Fibroblast of peridontal ligament (primary cell): ENCODE measurements at regions not wholly inside any gene's neighbourhood (a gene's known extent, or its start where the extent isn't known, plus 50 kb on each side); places are given as distances from the start of the nearest gene placed in this dataset.
"Not testable (repeated sequence)": the region's sequence is repeated elsewhere in the genome, so short reads cannot be mapped to it uniquely, and the experiment has no call there.

ENCODE experiments used
- DNase-seq: peaks from one replicate; pipeline ENCODE4 v3.0.0-alpha.2; 2010; ENCODE audit errors: extremely low read depth

DNA sequence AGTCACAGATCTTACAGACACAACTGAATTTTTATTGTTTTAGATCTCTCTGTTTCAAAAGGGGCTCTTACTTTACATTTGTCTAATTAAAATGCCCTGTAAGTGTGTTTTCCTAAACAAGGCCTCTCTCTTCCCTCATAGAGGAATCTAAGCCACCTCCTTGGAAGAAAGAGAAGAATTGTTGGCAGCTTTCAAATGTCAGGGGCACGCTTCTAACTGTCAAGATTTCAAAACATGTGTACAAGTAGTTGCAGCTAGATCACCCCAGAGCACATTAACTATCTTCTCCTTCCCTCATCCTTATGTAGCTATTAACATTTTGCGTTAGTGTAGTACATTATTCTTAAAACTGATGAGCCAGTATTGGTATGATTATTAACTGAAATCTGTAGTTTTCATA, 266.5 kb upstream of the BOD1L1 start:
- no peak for DNase-seq

GRCh38 chr4:13900780-13901179, 273.3 kb upstream of the BOD1L1 start:
- no peak for DNase-seq

- DNase-seq, result no peak
Observed at GRCh38 chr4:13902146-13902545, 274.6 kb upstream of the BOD1L1 start.

DNA sequence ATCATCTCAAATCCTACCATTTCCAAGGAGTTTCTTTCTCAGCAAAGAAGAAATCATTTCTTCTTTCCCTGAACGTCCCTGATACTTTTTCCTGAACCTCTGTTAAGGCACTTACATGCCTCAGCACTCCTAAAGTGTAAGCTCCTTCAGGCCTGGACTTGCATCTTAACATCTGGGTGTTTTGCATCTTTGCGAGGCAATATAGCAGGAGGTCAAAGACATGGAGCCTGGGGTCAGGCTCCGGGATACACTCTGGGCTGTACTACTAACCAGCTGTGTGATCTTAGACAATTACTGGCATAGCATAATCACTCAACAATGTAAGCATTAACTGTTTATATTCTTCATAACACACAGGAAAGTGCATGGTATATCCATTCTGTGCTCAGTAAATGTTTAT, 275.5 kb upstream of the BOD1L1 start:
- DNase-seq, result no peak

DNA sequence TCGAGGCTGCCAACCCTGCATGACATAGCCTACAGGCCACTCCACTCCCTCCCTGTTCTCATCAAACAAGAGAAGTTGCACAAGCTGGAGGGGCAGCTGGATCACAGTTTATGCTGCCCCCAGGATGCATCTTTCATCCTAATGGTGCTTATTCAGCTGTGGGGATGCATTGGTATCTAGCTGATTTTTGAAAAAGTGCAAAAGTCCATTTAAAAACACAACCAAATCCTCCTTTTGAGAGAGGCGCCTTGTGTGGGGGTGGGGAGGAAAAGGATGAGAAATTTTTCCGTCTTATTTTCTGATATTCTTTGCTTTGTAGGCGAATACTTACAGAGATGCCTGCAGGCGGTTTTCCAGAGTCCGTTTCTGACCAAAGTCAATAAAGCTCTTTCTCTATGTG, 276.4 kb upstream of the BOD1L1 start:
- no peak for DNase-seq

GRCh38 chr4:13905543-13905942, 278.0 kb upstream of the BOD1L1 start:
- peak; percentile 63 for DNase-seq

DNA sequence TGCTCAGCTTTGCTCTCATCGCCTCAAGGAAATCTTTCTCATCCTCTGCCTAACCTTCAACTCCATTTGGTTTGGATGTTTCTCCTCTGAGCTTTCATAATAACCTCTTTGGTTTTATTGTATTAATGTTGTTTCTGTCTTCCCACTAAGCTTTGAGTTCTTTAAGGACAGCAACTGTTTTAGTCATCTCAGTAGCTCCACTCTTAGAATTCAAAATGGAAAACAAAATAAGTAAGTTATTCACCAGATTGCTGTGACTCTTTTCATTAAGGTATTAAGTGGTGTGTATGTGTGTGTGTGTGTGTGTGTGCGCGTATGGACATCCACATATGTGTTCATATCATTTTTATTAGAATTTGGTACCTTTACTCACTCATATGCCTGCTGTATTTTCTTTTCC, 279.2 kb upstream of the BOD1L1 start:
- DNase-seq, result no peak

- DNase-seq, result peak; percentile 95
Observed at GRCh38 chr4:13907255-13907751, 279.8 kb upstream of the BOD1L1 start.

- DNase-seq, result no peak
Observed at GRCh38 chr4:13908455-13908854, 280.9 kb upstream of the BOD1L1 start.

DNA sequence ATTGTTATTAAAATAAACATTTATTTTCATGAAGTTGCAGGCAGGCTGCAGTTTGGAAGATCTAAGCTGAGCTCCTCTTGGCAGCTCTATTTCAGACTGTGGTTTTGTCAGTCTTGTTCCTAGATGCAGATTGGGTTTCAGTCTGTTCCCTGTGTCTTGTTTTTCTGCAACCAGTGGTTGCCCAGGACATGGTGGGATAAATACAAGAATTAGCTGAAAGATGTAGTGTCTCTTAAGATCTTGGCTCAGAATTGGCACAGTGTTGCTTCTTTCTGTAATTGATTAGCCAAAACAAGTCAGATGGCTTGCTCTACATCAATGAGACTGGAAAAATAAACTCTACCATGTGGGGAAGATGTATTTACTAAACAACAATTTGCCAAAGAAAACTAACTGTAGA, 283.0 kb upstream of the BOD1L1 start:
- DNase-seq, result peak; percentile 87

GRCh38 chr4:13911256-13911655, 283.7 kb upstream of the BOD1L1 start:
- DNase-seq, result no peak

- DNase-seq, result no peak
Observed at GRCh38 chr4:13912436-13912925, 285.0 kb upstream of the BOD1L1 start.

DNA sequence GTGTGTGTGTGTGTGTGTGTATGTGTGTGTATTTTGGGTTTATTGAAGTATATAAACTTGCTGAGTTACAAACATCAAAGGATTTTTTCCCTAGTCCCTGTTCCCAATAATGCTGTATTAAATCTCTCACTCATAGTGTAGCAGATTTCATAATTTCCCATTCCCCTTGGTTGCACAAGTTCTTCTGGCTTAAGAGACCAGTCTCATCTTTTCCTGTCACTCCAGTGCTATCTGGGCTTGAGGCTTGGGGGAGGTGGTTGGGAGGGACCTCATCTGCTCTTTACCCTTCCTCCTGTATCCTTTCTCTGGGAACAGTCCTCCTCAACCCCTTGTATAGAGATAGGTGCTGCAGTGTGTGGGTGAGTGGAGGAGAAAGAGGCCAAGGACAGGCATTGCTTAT, 285.4 kb upstream of the BOD1L1 start:
- peak; percentile 80 for DNase-seq

DNA sequence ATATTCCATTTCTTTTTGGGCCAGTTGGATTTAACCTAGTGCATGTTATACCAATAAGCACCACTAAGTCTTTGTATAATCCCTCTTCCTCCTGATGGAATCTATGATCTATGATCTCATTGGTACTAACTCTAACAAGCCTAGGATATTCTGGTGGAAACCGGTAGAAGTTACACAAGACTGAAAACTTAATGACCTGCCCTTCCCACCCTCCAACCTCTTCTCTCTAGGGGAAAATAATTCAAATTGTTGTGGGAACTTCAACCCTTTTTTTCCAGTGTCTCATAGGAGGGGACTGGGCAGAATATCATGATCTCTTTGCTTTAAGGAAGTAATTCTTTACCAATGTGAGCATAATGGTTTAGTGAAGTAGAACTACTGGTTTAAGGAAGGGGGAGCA, 289.5 kb upstream of the BOD1L1 start:
- peak; percentile 91 for DNase-seq

- DNase-seq, result peak; percentile 100
Observed at GRCh38 chr4:13918110-13918509, 290.6 kb upstream of the BOD1L1 start.

- peak; percentile 100 for DNase-seq
Observed at GRCh38 chr4:13918991-13919441, 291.5 kb upstream of the BOD1L1 start.

GRCh38 chr4:13920111-13920875, 292.8 kb upstream of the BOD1L1 start:
- DNase-seq, result peak; percentile 57

- peak; percentile 100 for DNase-seq
Observed at GRCh38 chr4:13920901-13921300, 293.4 kb upstream of the BOD1L1 start.

GRCh38 chr4:13921805-13922204, 294.3 kb upstream of the BOD1L1 start:
- peak; percentile 84 for DNase-seq

GRCh38 chr4:13922459-13922858, 294.9 kb upstream of the BOD1L1 start:
- DNase-seq, result no peak

- DNase-seq, result no peak
Observed at GRCh38 chr4:13922873-13923645, 295.5 kb upstream of the BOD1L1 start.

GRCh38 chr4:13924900-13925299, 297.4 kb upstream of the BOD1L1 start:
- not testable (repeated sequence) for DNase-seq

DNA sequence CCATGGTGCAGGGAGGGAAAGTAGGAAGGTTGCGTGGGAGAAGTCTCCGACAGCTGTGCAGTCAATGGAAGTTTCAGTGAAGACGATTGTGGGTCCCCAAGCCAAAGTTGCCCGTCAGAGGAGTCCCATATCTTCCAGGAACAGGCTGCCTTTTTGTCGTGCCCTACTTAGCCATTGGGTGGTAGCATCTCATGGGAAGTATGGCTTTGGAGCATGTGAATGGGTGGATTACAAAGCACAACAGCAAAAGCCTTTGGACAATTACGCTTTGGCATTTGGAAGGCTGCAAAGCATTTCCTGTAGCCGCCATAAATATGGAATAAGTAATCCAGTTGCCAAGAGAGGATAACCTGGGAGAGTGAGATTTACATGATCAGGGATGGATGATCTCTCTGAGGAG, 300.7 kb upstream of the BOD1L1 start:
- DNase-seq, result no peak
